SJSA1 (cell line): ENCODE measurements at regions not wholly inside any gene's neighbourhood (a gene's known extent, or its start where the extent isn't known, plus 50 kb on each side); places are given as distances from the start of the nearest gene placed in this dataset.

Experiments used
- DNase-seq, 2 experiments: peaks; one replicate each; pipeline ENCODE4 v3.0.0-alpha.2; 2015 to 2020; ENCODE audit warnings: low spot score in 2 of 2, low read depth in 1 of 2
- H3K27ac ChIP-seq: fragments of 250-450 bp; sonication (Bioruptor Pico); 2 replicates; pipeline ENCODE4 v1.5.1; 2020; ENCODE audit warnings: mild to moderate bottlenecking, moderate library complexity
- H3K27me3 ChIP-seq: fragments of 250-450 bp; sonication (Bioruptor Pico); replicated peaks from 2 replicates; pipeline ENCODE4 v1.5.1; 2020; ENCODE audit warnings: mild to moderate bottlenecking, moderate library complexity
- H3K36me3 ChIP-seq: fragments of 250-450 bp; sonication (Bioruptor Pico); 2 replicates; pipeline ENCODE4 v1.5.1; 2020; ENCODE audit warnings: mild to moderate bottlenecking
- H3K4me1 ChIP-seq: fragments of 250-450 bp; sonication (Bioruptor Pico); replicated peaks from 2 replicates; pipeline ENCODE4 v1.6.1; 2021; ENCODE audit warnings: mild to moderate bottlenecking
- H3K4me3 ChIP-seq: fragments of 250-450 bp; sonication (Bioruptor Pico); 2 replicates; pipeline ENCODE4 v1.5.1; 2020; ENCODE audit warnings: mild to moderate bottlenecking
- H3K9me3 ChIP-seq: fragments of 250-450 bp; sonication (Bioruptor Pico); replicated peaks from 2 replicates; pipeline ENCODE4 v1.5.1; 2020; ENCODE audit warnings: mild to moderate bottlenecking

- DNase-seq: no peak
- Histone ChIP-seq H3K36me3 (no peaks in the 10 kb centered on the region), H3K9me3 (no peaks in the 10 kb centered on the region), H3K4me3 (no peak overlapping the region), H3K4me1 (no peaks in the 10 kb centered on the region), H3K27ac (no peak overlapping the region), H3K27me3 (no peaks in the 10 kb centered on the region)
Measured at GRCh38 chr4:28391877-28392276, 1531.2 kb downstream of the STIM2 start.

GRCh38 chr4:28402751-28403150 lies 1542.1 kb downstream of the STIM2 start:
- DNase-seq: no peak
- no peaks in the 10 kb centered on the region for H3K9me3 ChIP-seq
- H3K4me1 ChIP-seq: no peaks in the 10 kb centered on the region
- H3K27ac ChIP-seq: no peak overlapping the region
- no peaks in the 10 kb centered on the region for H3K36me3 ChIP-seq
- H3K27me3 ChIP-seq: no peaks in the 10 kb centered on the region
- no peak overlapping the region for H3K4me3 ChIP-seq

GRCh38 chr4:28421221-28421620 lies 1560.6 kb downstream of the STIM2 start:
- no peak for DNase-seq
- Histone ChIP-seq H3K27ac (no peak overlapping the region), H3K9me3 (no peaks in the 10 kb centered on the region), H3K4me1 (no peaks in the 10 kb centered on the region), H3K27me3 (no peaks in the 10 kb centered on the region), H3K4me3 (no peak overlapping the region), H3K36me3 (no peaks in the 10 kb centered on the region)

GRCh38 chr4:28426251-28426650 lies 1565.6 kb downstream of the STIM2 start:
- no peaks in the 10 kb centered on the region for H3K9me3 ChIP-seq
- H3K27me3 ChIP-seq: no peaks in the 10 kb centered on the region
- H3K27ac ChIP-seq: no peak overlapping the region
- no peak for DNase-seq
- H3K36me3 ChIP-seq: no peaks in the 10 kb centered on the region
- no peaks in the 10 kb centered on the region for H3K4me1 ChIP-seq
- H3K4me3 ChIP-seq: no peak overlapping the region

DNA sequence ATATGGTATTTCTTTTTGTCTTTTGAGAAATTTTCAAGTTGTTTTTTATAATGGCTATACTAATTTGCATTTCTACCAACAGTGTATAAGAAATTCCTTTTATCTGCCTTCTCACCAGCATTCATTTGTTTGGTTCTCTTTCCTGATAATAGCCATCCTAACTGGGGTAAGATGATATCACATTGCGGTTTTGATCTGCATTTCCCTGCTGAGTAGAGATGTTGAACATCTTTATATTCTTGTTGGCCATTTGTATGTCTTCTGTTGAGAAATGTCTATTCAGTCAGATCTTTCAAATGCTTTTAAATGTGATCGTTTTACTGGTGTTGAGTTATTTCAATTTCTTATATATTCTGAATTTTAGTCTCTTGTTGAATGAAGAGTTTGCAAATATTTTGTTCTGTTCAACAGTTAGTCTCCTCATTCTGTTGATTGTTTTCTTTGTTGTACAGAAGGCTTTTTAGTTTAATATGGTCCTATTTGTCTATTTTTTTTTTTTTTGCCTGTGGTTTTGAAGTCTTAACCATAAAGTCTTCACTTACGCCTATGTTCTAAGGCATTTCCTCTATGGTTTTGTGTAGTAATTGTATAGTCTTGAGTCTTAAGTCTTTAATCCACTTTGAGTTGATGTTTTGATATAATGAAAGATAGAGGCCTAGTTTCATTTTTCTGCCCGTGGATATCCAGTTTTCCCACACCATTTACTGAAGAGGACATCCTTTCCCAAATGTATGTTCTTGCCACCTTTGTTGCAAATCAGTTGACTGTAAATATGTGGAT lies 1566.9 kb downstream of the STIM2 start:
- no peaks in the 10 kb centered on the region for H3K36me3 ChIP-seq
- no peaks in the 10 kb centered on the region for H3K4me1 ChIP-seq
- no peaks in the 10 kb centered on the region for H3K27me3 ChIP-seq
- no peak overlapping the region for H3K27ac ChIP-seq
- DNase-seq: no peak
- no peaks in the 10 kb centered on the region for H3K9me3 ChIP-seq
- no peak overlapping the region for H3K4me3 ChIP-seq

DNA sequence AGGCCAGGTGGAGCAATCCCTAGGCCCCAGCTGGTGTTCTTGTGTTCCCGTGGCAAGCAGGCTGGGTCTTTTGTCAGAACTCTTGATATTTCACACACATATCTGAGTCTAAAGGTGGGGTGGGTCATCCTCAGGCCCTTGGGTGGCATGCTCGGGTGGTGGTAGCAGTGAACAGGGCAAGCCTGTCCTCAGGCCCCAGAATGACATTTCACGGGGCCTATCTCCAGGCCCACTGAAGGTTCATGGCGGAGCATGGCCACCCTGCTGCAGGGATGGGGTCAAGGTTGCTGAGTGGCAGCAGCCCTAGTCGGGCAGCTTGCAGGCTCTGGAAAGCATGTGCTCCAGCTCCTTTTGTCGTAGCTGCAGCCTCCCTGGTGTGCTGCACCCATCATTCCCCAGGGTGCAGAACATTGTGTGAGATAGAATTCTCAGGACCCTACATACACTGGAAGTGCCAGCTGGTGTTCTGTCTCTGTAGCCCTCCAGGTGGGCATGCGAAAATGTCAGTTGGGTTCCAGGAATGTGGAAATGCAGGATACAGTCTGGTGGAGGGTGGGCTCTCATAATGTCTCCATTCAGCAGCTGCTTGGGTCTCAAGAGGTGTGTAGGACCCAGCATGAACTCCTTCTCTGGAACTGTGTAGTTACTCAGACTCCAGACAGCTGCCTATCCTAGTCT lies 1571.8 kb downstream of the STIM2 start:
- Histone ChIP-seq H3K9me3 (no peaks in the 10 kb centered on the region), H3K4me3 (no peak overlapping the region), H3K27me3 (no peaks in the 10 kb centered on the region), H3K4me1 (no peaks in the 10 kb centered on the region), H3K27ac (no peak overlapping the region), H3K36me3 (no peaks in the 10 kb centered on the region)
- no peak for DNase-seq

DNA sequence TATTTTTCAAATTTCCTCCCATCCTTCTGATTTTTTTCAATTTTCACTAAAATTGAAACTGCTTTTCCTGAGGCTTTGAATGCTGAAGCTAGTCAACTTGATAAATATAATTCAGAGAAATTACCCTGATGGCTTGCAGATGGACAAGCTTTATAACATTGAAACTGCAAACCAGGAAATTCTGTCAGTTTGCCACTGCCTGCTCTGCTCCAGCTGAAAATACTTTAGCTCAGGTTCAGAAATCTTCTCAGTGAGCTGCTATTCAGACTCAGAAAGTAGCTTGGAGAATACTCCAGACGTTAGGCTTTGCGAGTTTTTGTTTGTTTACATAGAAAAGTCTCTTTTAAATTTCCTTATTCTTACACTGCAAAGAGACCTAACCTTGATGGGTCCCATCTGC lies 1574.7 kb downstream of the STIM2 start:
- Histone ChIP-seq H3K27me3 (no peaks in the 10 kb centered on the region), H3K36me3 (no peaks in the 10 kb centered on the region), H3K4me1 (no peaks in the 10 kb centered on the region), H3K27ac (no peak overlapping the region), H3K4me3 (no peak overlapping the region), H3K9me3 (no peaks in the 10 kb centered on the region)
- DNase-seq: no peak

DNA sequence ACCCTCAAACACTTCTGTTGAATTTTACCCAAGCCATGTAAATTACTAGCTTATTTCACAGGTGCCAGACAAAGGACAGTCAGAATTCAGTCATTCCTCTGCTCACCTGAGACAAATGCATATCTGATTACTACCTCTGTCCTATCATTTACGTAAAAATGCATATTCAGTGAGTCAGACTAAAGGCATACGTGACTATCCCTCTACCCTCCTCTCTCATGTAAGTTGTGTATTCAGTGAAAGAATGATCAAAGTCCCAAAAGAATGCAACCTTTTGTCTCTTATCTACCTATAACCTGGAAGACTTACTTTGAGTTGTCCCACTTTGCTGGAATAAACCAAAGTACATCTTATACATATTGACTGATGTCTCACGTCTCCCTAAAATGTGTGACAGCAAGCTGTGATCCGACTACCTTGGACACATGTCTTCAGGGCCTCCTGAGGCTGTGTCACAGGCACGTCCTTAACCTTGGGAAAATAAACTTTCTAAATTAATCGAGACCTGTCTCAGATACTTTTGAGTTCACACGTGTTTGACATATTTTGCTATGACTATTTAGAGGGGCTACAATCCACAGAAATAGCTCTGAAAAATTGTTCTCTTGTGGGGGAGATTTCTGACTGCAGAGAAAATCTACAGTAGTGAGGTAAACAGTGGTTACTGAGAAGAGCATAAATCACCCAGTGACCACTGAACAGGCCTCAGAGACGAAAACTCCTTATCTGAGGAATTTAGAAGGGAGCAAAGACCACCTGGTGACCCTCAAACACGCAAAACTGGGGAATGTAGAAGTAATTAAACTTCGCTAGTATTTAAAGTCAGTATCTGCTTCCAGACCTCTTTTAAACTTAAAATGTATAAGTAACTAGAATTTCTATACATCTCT lies 1575.8 kb downstream of the STIM2 start:
- H3K4me3 ChIP-seq: no peak overlapping the region
- no peaks in the 10 kb centered on the region for H3K36me3 ChIP-seq
- H3K27me3 ChIP-seq: no peaks in the 10 kb centered on the region
- DNase-seq: no peak
- H3K9me3 ChIP-seq: no peaks in the 10 kb centered on the region
- no peak overlapping the region for H3K27ac ChIP-seq
- H3K4me1 ChIP-seq: no peaks in the 10 kb centered on the region

- DNase-seq: no peak
- no peak overlapping the region for H3K27ac ChIP-seq
Measured at GRCh38 chr4:28443371-28443770, 1582.7 kb downstream of the STIM2 start.

DNA sequence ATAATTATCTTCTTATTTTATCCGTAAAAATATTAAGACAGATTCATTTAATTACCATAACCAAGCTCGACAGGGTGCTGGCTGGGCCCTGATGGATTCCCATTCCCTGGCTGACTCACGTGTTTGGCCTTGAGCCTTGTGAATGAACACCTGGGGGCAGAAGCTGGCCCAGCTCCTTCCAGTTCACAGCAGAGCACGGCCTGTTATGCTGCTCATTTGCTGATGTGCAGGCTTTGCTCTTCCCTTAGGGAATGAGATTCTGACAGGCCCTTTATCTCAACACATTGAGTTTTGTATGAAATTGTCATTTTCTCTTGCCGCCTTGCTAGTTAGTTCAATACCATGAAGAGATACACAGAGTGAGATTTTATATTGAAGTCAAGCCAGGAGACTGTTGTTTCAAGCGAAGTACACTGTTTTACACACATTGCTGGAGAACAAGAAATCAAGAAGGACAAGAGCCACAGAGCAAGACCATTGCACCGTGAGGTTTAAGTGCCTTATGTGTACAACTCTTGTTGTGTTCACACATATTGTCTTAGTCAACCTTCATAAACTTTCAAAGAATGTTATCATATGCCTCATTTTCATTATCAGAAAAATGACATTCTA lies 1583.3 kb downstream of the STIM2 start:
- Histone ChIP-seq H3K4me3 (no peak overlapping the region), H3K4me1 (no peaks in the 10 kb centered on the region)
- DNase-seq: no peak

More at GRCh38 chr4:28443371-28443770, 1582.7 kb downstream of the STIM2 start:
- H3K9me3 ChIP-seq: no peaks in the 10 kb centered on the region
- no peaks in the 10 kb centered on the region for H3K4me1 ChIP-seq
- no peaks in the 10 kb centered on the region for H3K27me3 ChIP-seq
- H3K36me3 ChIP-seq: no peaks in the 10 kb centered on the region
- no peak overlapping the region for H3K4me3 ChIP-seq

DNA sequence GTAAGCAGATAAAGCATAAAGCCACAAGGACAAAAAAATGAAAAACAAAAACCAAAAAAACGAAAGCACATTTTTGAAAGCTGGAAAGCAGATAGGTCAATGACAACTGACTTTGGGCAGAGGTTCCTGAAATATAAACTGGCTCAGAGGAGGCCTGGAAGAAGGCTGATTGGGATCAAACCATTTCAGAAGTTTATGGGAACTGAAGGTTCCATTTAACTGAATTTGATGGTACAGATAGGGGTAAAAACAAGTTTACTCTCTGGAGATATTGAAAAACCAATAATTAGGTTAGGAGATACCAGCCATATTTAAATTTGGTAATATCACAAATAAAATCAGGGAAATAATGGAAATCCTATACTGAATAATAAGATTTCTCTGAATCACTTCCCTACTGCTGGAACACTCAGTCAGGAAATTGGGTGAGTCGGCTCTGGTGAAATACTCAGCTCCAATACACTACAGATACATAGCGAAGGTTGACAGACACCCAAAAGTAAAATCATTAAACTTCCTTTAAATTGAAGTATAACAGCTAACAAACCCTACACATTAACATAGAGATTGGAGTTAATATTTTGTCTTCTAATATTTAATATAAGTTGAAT lies 1584.3 kb downstream of the STIM2 start:
- Histone ChIP-seq H3K36me3 (no peaks in the 10 kb centered on the region), H3K27ac (no peak overlapping the region), H3K4me3 (no peak overlapping the region), H3K9me3 (no peaks in the 10 kb centered on the region), H3K4me1 (no peaks in the 10 kb centered on the region), H3K27me3 (no peaks in the 10 kb centered on the region)
- DNase-seq: no peak

More for the DNA sequence above, 1583.3 kb downstream of the STIM2 start:
- H3K9me3 ChIP-seq: no peaks in the 10 kb centered on the region
- no peak overlapping the region for H3K27ac ChIP-seq
- no peaks in the 10 kb centered on the region for H3K36me3 ChIP-seq
- no peaks in the 10 kb centered on the region for H3K27me3 ChIP-seq

- no peaks in the 10 kb centered on the region for H3K27me3 ChIP-seq
- no peaks in the 10 kb centered on the region for H3K4me1 ChIP-seq
- no peak overlapping the region for H3K4me3 ChIP-seq
- no peak for DNase-seq
- no peaks in the 10 kb centered on the region for H3K9me3 ChIP-seq
- no peaks in the 10 kb centered on the region for H3K36me3 ChIP-seq
- no peak overlapping the region for H3K27ac ChIP-seq
Measured at GRCh38 chr4:28449085-28449484, 1588.4 kb downstream of the STIM2 start.

DNA sequence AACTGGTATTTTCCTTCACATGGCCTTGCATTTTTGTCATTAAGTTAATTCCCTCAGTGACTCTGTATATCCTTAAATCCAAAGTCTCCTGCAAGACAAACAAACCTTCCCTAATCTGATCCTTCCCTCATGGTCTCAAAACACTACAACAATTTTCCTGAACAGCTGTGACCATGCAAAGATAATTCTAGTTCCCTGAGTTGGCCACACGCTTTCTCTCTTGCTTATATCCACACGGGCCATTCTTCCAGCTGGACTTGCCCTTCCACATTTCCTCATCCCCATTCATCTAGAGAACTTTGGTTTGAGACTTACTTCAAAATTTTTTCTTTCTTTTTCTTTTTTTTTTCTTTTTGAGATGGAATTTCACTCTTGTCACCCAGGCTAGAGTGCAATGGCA lies 1590.7 kb downstream of the STIM2 start:
- no peak overlapping the region for H3K4me3 ChIP-seq
- no peaks in the 10 kb centered on the region for H3K27me3 ChIP-seq
- H3K9me3 ChIP-seq: no peaks in the 10 kb centered on the region
- no peaks in the 10 kb centered on the region for H3K36me3 ChIP-seq
- no peak overlapping the region for H3K27ac ChIP-seq
- DNase-seq: no peak
- H3K4me1 ChIP-seq: no peaks in the 10 kb centered on the region
